Type B pancreatic cell (in vitro differentiated cells): ENCODE measurements at regions not wholly inside any gene's neighbourhood (a gene's known extent, or its start where the extent isn't known, plus 50 kb on each side); places are given as distances from the start of the nearest gene placed in this dataset.

Experiments used
- DNase-seq: peaks from one replicate; pipeline ENCODE4 v3.0.0; 2021; ENCODE audit warnings: mixed read lengths; ENCODE audit not compliant: unreplicated experiment; ENCODE audit errors: extremely low spot score
- H3K27ac Mint-ChIP-seq: 2 replicates; pipeline ENCODE4 v1.8.0; 2021; ENCODE audit warnings: mild to moderate bottlenecking, mixed read lengths
- H3K27me3 Mint-ChIP-seq: 2 replicates; pipeline ENCODE4 v1.8.0; 2021; ENCODE audit warnings: mixed read lengths
- H3K36me3 Mint-ChIP-seq: 2 replicates; pipeline ENCODE4 v1.8.0; 2021; ENCODE audit warnings: mixed read lengths
- H3K4me1 Mint-ChIP-seq: one replicate; pipeline ENCODE4 v1.8.0; 2021; ENCODE audit warnings: mixed read lengths; ENCODE audit not compliant: unreplicated experiment
- H3K4me3 Mint-ChIP-seq: 2 replicates; pipeline ENCODE4 v1.8.0; 2021; ENCODE audit warnings: mild to moderate bottlenecking, mixed read lengths
- H3K9me3 Mint-ChIP-seq: 2 replicates; pipeline ENCODE4 v1.8.0; 2021; ENCODE audit warnings: mixed read lengths
- CTCF ChIP-seq: fragments of 200-600 bp; sonication (generic); conservative IDR thresholded peaks from 2 replicates; pipeline ENCODE4 v1.5.0; 2021; ENCODE audit warnings: antibody characterized with exemption, mild to moderate bottlenecking

- Mint-ChIP-seq H3K36me3 (no peaks in the 10 kb centered on the region), H3K9me3 (peaks cover 4% of the 10 kb centered on the region), H3K27me3 (no peaks in the 10 kb centered on the region), H3K4me1 (no peaks in the 10 kb centered on the region), H3K27ac (no peak overlapping the region), H3K4me3 (no peak overlapping the region)
- DNase-seq = no peak
- TF ChIP-seq CTCF = no peak
Observed at GRCh38 chr5:164373876-164374275, 868.5 kb downstream of the MAT2B start.

GRCh38 chr5:164375051-164375450, 869.6 kb downstream of the MAT2B start:
- H3K9me3 Mint-ChIP-seq = peaks cover 4% of the 10 kb centered on the region
- no peaks in the 10 kb centered on the region for H3K4me1 Mint-ChIP-seq
- no peak overlapping the region for H3K27ac Mint-ChIP-seq
- TF ChIP-seq CTCF = no peak
- H3K27me3 Mint-ChIP-seq = no peaks in the 10 kb centered on the region
- DNase-seq = no peak
- H3K36me3 Mint-ChIP-seq = no peaks in the 10 kb centered on the region
- no peak overlapping the region for H3K4me3 Mint-ChIP-seq

DNA sequence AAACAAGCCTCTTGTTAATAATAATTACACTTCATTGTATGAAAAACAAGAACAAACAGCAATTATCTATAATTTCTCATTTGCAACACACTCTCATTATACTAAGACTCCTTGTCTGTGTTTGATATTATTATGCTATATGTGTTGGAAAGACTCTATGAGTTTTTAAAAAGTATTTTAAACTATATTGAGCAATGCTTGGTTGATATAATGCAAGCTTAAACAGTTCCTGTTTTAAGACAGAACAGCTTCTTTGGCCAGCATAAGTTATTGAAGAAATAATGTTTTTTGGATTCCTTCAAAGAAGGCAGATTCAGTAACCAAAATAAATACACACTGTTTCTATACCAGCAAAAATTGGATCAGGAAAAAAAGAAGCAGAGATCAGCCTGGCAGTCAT, 871.4 kb downstream of the MAT2B start:
- Mint-ChIP-seq H3K4me3 (no peak overlapping the region), H3K27me3 (no peaks in the 10 kb centered on the region), H3K4me1 (no peaks in the 10 kb centered on the region), H3K27ac (no peak overlapping the region), H3K36me3 (no peaks in the 10 kb centered on the region), H3K9me3 (peaks cover 7% of the 10 kb centered on the region)
- DNase-seq = no peak
- TF ChIP-seq CTCF = no peak

- TF ChIP-seq CTCF = no peak
- DNase-seq = no peak
- no peak overlapping the region for H3K27ac Mint-ChIP-seq
- H3K4me1 Mint-ChIP-seq = no peaks in the 10 kb centered on the region
- no peak overlapping the region for H3K4me3 Mint-ChIP-seq
- H3K36me3 Mint-ChIP-seq = no peaks in the 10 kb centered on the region
- H3K27me3 Mint-ChIP-seq = no peaks in the 10 kb centered on the region
- peaks cover 7% of the 10 kb centered on the region for H3K9me3 Mint-ChIP-seq
Observed at GRCh38 chr5:164377746-164378145, 872.3 kb downstream of the MAT2B start.

- no peak for TF ChIP-seq CTCF
- peaks cover 4% of the 10 kb centered on the region for H3K36me3 Mint-ChIP-seq
- DNase-seq = no peak
- H3K4me3 Mint-ChIP-seq = no peak overlapping the region
- H3K4me1 Mint-ChIP-seq = no peaks in the 10 kb centered on the region
- H3K9me3 Mint-ChIP-seq = peaks cover 9% of the 10 kb centered on the region
- H3K27ac Mint-ChIP-seq = no peak overlapping the region
- no peaks in the 10 kb centered on the region for H3K27me3 Mint-ChIP-seq
Observed at GRCh38 chr5:164383662-164384061, 878.2 kb downstream of the MAT2B start.

DNA sequence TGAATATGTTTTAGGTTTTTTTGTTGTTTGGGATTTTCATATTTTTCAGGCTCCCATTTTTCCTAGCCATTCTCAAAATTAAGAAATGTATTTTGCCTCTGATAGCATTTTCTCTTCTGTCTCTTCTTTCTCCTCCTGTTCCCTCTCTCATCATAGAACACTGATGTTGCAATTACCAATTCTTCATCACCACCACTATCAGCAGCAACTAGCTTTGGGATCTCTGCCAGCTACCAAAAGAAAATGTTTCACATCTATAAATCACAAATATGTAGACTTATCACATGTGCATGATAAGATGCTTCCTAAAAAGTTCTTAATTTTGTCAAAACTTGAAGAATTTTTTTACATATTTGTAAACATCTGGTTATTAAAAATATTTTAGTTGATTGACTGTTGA, 887.1 kb downstream of the MAT2B start:
- Mint-ChIP-seq H3K27me3 (no peaks in the 10 kb centered on the region), H3K4me3 (no peak overlapping the region), H3K4me1 (no peaks in the 10 kb centered on the region), H3K36me3 (no peaks in the 10 kb centered on the region), H3K27ac (no peak overlapping the region), H3K9me3 (no peaks in the 10 kb centered on the region)
- no peak for DNase-seq
- TF ChIP-seq CTCF = no peak
